Ascending aorta (tissue), 2 donors: ENCODE measurements at regions not wholly inside any gene's neighbourhood (a gene's known extent, or its start where the extent isn't known, plus 50 kb on each side); places are given as distances from the start of the nearest gene placed in this dataset.

Source experiments
- DNase-seq, 2 donors: peaks; one replicate each; pipeline ENCODE4 v3.0.0-alpha.2; 2019; ENCODE audit warnings: low spot score in 2 of 2
- H3K27ac ChIP-seq, 2 donors: fragments of 200-600 bp; sonication (generic); one replicate each; pipeline ENCODE4 v1.5.1; 2016 to 2017; ENCODE audit warnings: mild to moderate bottlenecking in 1 of 2
- H3K27me3 ChIP-seq: fragments of 200-600 bp; sonication (generic); one replicate; pipeline ENCODE4 v1.5.1; 2017
- H3K36me3 ChIP-seq, 2 donors: fragments of 200-600 bp; sonication (generic); one replicate each; pipeline ENCODE4 v1.5.1; 2016
- H3K4me1 ChIP-seq, 2 donors: fragments of 200-600 bp; sonication (generic); one replicate each; pipeline ENCODE4 v1.5.1; 2016 to 2017; ENCODE audit warnings: mild to moderate bottlenecking in 1 of 2
- H3K4me3 ChIP-seq, 2 donors: fragments of 200-600 bp; sonication (generic); one replicate each; pipeline ENCODE4 v1.5.1; 2016 to 2017; ENCODE audit warnings: mild to moderate bottlenecking in 1 of 2
- H3K9me3 ChIP-seq, 2 donors: fragments of 200-600 bp; sonication (generic); one replicate each; pipeline ENCODE4 v1.5.1; 2016
- CTCF ChIP-seq, 3 experiments: fragments of 200-600 bp in 2 of 3; fragments of 450-650 bp in 1 of 3; sonication (generic) in 2 of 3; IDR thresholded peaks; one replicate each; pipeline ENCODE4 v1.5.1; 2016 to 2019; ENCODE audit warnings: antibody characterized with exemption in 3 of 3, mild to moderate bottlenecking in 1 of 3, moderate library complexity in 1 of 3
- intact Hi-C: fragments of 100-400 bp; cut with DNase I; formaldehyde crosslinking; loops from one replicate; pipeline ENCODE4 v1.15.1; 2023

GRCh38 chr5:61790007-61790406 is 457.9 kb downstream of the ZSWIM6 start:
- Histone ChIP-seq H3K4me3 (no peak overlapping the region), H3K36me3 (no peaks in the 10 kb centered on the region), H3K27me3 (no peaks in the 10 kb centered on the region), H3K27ac (no peak overlapping the region), H3K4me1 (no peaks in the 10 kb centered on the region), H3K9me3 (no peaks in the 10 kb centered on the region)
- no peak for TF ChIP-seq CTCF (IDR thresholded peaks at IDR 0.05)
- intact Hi-C loops: no loop called here
- DNase-seq: no peak

- no peak overlapping the region for H3K4me3 ChIP-seq
- intact Hi-C loops: no loop called here
- TF ChIP-seq CTCF (IDR thresholded peaks at IDR 0.05): no peak
- no peaks in the 10 kb centered on the region for H3K36me3 ChIP-seq
- no peaks in the 10 kb centered on the region for H3K27me3 ChIP-seq
- no peaks in the 10 kb centered on the region for H3K9me3 ChIP-seq
- no peak for DNase-seq
- H3K4me1 ChIP-seq: no peaks in the 10 kb centered on the region
- no peak overlapping the region for H3K27ac ChIP-seq
Measured at GRCh38 chr5:61790678-61791077, 458.6 kb downstream of the ZSWIM6 start.

GRCh38 chr5:61796773-61797172 is 464.7 kb downstream of the ZSWIM6 start:
- Histone ChIP-seq H3K9me3 (no peaks in the 10 kb centered on the region), H3K4me3 (no peak overlapping the region), H3K27ac (no peak overlapping the region), H3K36me3 (no peaks in the 10 kb centered on the region), H3K27me3 (no peaks in the 10 kb centered on the region), H3K4me1 (no peaks in the 10 kb centered on the region)
- DNase-seq: no peak
- intact Hi-C loops: no loop called here
- no peak for TF ChIP-seq CTCF (IDR thresholded peaks at IDR 0.05)

GRCh38 chr5:61800450-61800849 is 468.4 kb downstream of the ZSWIM6 start:
- no peaks in the 10 kb centered on the region for H3K27me3 ChIP-seq
- H3K9me3 ChIP-seq: no peaks in the 10 kb centered on the region
- no peaks in the 10 kb centered on the region for H3K36me3 ChIP-seq
- TF ChIP-seq CTCF (IDR thresholded peaks at IDR 0.05): no peak
- no peaks in the 10 kb centered on the region for H3K4me1 ChIP-seq
- no peak for DNase-seq
- H3K4me3 ChIP-seq: no peak overlapping the region
- intact Hi-C loops: no loop called here
- no peak overlapping the region for H3K27ac ChIP-seq

- Histone ChIP-seq H3K27me3 (no peaks in the 10 kb centered on the region), H3K27ac (no peak overlapping the region), H3K36me3 (no peaks in the 10 kb centered on the region), H3K4me3 (no peak overlapping the region), H3K4me1 (no peaks in the 10 kb centered on the region), H3K9me3 (no peaks in the 10 kb centered on the region)
- intact Hi-C loops: no loop called here
- no peak for DNase-seq
- TF ChIP-seq CTCF (IDR thresholded peaks at IDR 0.05): no peak
Measured at GRCh38 chr5:61801174-61801573, 469.1 kb downstream of the ZSWIM6 start.

- intact Hi-C loops: no loop called here
- Histone ChIP-seq H3K9me3 (no peaks in the 10 kb centered on the region), H3K4me3 (no peak overlapping the region), H3K36me3 (no peaks in the 10 kb centered on the region), H3K4me1 (no peaks in the 10 kb centered on the region), H3K27ac (no peak overlapping the region), H3K27me3 (no peaks in the 10 kb centered on the region)
- no peak for DNase-seq
- no peak for TF ChIP-seq CTCF (IDR thresholded peaks at IDR 0.05)
Measured at GRCh38 chr5:61802456-61802855, 470.4 kb downstream of the ZSWIM6 start.
